ENCODE measurements at regions not wholly inside any gene's neighbourhood (a gene's known extent, or its start where the extent isn't known, plus 50 kb on each side); places are given as distances from the start of the nearest gene placed in this dataset.
"Not testable (repeated sequence)": the region's sequence is repeated elsewhere in the genome, so short reads cannot be mapped to it uniquely, and the experiment has no call there.

DNA sequence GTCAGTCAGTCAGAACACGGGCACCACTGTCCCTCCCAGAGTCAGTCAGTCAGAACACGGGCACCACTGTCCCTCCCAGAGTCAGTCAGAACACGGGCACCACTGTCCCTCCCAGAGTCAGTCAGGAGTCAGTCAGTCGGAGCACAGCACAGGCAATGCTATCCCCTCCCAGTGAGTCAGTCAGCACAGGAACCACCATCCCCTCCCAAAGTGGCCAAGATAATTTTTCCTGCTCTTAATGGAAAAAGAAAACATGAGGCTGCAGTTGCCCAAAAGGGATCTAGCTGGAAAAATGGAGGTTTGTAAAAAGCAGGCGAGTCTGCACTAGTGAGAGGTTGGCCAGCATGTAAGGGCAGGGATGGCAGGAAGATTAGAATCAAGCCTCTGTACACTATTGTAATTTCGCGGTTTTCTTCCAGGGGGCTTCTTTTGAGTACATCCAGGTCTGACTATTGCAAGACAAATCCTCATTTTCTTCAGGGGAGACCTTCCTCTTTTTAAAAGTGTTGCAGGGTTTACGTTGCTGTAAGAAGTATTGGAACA is 213.8 kb downstream of the SIPA1L2 start:
- no peak for DNase-seq (ENCODE audit: low spot score)

DNA sequence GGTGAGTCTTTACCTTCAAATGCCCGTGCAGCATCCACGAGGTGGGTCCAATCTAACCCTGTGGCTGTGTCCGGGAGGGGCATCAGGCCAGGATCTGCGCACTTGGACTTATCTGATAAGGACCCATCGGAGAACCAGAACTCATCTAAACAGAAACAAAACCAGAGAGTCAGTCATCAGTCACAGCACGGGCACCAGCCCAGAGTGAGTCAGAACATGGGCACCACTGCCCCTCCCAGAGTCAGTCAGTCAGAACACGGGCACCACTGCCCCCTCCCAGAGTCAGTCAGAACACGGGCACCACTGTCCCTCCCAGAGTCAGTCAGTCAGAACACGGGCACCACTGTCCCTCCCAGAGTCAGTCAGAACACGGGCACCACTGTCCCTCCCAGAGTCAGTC is 214.5 kb downstream of the SIPA1L2 start:
- not testable (repeated sequence) for DNase-seq (ENCODE audit: low spot score)

- no peak for DNase-seq (ENCODE audit: low spot score)
Measured at GRCh38 chr1:232414100-232414499, 215.8 kb downstream of the SIPA1L2 start.

DNA sequence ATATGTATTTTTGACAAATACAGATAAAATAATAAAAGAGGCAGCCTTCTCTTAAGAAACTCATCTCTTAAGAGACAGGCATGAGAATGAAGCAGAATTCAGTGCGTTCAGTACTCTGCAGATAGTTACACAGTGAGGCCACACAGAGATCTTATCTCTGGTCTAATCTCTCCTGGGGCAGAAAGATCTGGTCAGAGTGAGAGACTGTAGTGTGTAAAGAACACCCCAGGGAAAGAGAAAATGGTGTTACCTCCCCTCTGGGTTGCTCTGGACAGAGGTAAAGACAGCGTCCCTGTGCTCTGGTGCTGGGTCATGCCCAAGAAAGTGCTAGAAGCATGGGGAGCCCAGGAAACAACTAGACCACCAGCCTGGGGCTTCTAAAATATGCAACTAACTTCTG is 216.3 kb downstream of the SIPA1L2 start:
- DNase-seq (ENCODE audit: low spot score), result no peak

GRCh38 chr1:232409584-232409983 is 220.3 kb downstream of the SIPA1L2 start:
- DNase-seq (ENCODE audit: low spot score), result no peak

GRCh38 chr1:232407120-232407519 is 222.8 kb downstream of the SIPA1L2 start:
- no peak for DNase-seq (ENCODE audit: low spot score)

GRCh38 chr1:232405781-232406180 is 224.2 kb downstream of the SIPA1L2 start:
- no peak for DNase-seq (ENCODE audit: low spot score)

- no peak for DNase-seq (ENCODE audit: low spot score)
Measured at GRCh38 chr1:232404981-232405731, 224.8 kb downstream of the SIPA1L2 start.

- no peak for DNase-seq (ENCODE audit: low spot score)
Measured at GRCh38 chr1:232404227-232404626, 225.7 kb downstream of the SIPA1L2 start.

- no peak for DNase-seq (ENCODE audit: low spot score)
Measured at GRCh38 chr1:232403017-232403714, 226.8 kb downstream of the SIPA1L2 start.

- DNase-seq (ENCODE audit: low spot score), result no peak
Measured at GRCh38 chr1:232398823-232399222, 231.1 kb downstream of the SIPA1L2 start.

- no peak for DNase-seq (ENCODE audit: low spot score)
Measured at GRCh38 chr1:232393444-232394146, 236.3 kb downstream of the SIPA1L2 start.

GRCh38 chr1:232393010-232393409 is 236.9 kb downstream of the SIPA1L2 start:
- no peak for DNase-seq (ENCODE audit: low spot score)

- DNase-seq (ENCODE audit: low spot score), result no peak
Measured at GRCh38 chr1:232390590-232390989, 239.3 kb downstream of the SIPA1L2 start.

- DNase-seq (ENCODE audit: low spot score), result no peak
Measured at GRCh38 chr1:232389744-232390143, 240.2 kb downstream of the SIPA1L2 start.

DNA sequence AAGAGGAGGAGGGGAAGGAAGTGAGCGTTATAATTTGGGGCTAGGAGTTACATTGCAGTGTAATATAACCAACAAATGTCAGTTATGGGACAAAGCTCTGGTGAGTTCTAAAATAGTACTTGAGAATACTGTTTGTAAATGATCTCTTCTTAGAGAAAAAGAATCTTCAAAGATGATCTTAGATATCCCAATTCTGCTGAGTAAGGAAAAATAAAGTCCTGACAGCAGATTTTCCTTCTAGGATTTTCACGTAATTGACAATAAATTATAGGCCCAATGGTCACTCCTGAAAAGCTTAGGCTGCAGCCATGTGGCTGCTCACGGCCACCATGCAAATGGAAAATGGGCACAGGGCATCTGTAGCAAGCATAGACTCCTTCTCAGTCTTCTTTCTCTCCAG is 241.6 kb downstream of the SIPA1L2 start:
- no peak for DNase-seq (ENCODE audit: low spot score)

- DNase-seq (ENCODE audit: low spot score), result no peak
Measured at GRCh38 chr1:232386721-232387510, 243.0 kb downstream of the SIPA1L2 start.

GRCh38 chr1:232386294-232386693 is 243.6 kb downstream of the SIPA1L2 start:
- no peak for DNase-seq (ENCODE audit: low spot score)

GRCh38 chr1:232385221-232385620 is 244.7 kb downstream of the SIPA1L2 start:
- DNase-seq (ENCODE audit: low spot score), result no peak

GRCh38 chr1:232384171-232384883 is 245.6 kb downstream of the SIPA1L2 start:
- DNase-seq (ENCODE audit: low spot score), result peak; percentile 22

GRCh38 chr1:232383455-232384123 is 246.3 kb downstream of the SIPA1L2 start:
- DNase-seq (ENCODE audit: low spot score), result peak; percentile 71

All from LoVo (cell line).